Ecto neural progenitor cell (in vitro differentiated cells): ENCODE measurements at regions not wholly inside any gene's neighbourhood (a gene's known extent, or its start where the extent isn't known, plus 50 kb on each side); places are given as distances from the start of the nearest gene placed in this dataset.
"Not testable (repeated sequence)": the region's sequence is repeated elsewhere in the genome, so short reads cannot be mapped to it uniquely, and the experiment has no call there.

Experiments used
- DNase-seq: peaks from one replicate; pipeline ENCODE4 v3.0.0-alpha.2; 2018; ENCODE audit warnings: low spot score

- not testable (repeated sequence) for DNase-seq
These were observed 56.9 kb upstream of the NBPF20 start for GRCh38 chr1:145482214-145482860.

GRCh38 chr1:145475962-145476361 is 50.6 kb upstream of the NBPF20 start:
- DNase-seq: not testable (repeated sequence)

- DNase-seq: peak; percentile 58
These were observed 50.0 kb upstream of the NBPF20 start for GRCh38 chr1:145475369-145475915.
